ENCODE measurements at regions not wholly inside any gene's neighbourhood (a gene's known extent, or its start where the extent isn't known, plus 50 kb on each side); places are given as distances from the start of the nearest gene placed in this dataset.

DNA sequence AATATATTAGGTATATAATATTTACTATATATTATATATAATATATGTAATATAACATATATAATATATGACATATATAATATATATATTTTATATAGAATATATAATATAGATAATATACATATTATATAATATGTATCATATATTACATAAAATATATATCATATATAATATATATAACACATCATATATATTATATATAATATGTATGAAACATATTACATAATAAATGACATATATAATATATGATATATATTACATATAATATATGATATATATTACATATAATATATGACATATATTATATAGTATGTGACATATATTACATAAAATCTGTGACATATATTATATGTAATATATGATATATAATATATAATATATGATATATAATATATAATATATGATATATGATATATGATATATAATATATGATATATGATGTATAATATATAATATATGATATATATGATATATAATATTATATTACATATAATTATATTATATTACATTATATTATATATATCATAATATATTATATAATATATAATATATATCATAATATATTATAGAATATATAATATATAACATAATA, 119.5 kb upstream of the RIMBP3 start:
- no peak for DNase-seq (ENCODE audit: low read depth)

DNA sequence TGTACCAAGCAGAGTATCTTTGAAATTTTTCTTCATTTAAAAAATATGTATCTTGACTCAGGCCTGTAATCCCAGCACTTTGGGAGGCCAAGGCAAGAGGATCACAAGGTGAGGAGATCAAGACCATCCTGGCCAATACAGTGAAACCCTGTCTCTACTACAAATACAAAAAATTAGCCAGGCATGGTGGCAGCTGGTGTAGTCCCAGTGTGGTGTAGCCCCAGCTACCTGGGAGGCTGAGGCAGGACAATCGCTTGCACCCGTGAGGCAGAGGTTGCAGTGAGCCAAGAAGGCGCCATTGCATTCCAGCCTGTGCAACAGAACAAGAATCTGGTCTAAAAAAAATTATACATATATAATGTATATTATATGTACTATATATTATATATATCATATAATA, 118.7 kb upstream of the RIMBP3 start:
- peak; percentile 87 for DNase-seq (ENCODE audit: low read depth)

Measured in fibroblast of gingiva (primary cell).